ENCODE measurements at regions not wholly inside any gene's neighbourhood (a gene's known extent, or its start where the extent isn't known, plus 50 kb on each side); places are given as distances from the start of the nearest gene placed in this dataset.
"Not testable (repeated sequence)": the region's sequence is repeated elsewhere in the genome, so short reads cannot be mapped to it uniquely, and the experiment has no call there.

DNA sequence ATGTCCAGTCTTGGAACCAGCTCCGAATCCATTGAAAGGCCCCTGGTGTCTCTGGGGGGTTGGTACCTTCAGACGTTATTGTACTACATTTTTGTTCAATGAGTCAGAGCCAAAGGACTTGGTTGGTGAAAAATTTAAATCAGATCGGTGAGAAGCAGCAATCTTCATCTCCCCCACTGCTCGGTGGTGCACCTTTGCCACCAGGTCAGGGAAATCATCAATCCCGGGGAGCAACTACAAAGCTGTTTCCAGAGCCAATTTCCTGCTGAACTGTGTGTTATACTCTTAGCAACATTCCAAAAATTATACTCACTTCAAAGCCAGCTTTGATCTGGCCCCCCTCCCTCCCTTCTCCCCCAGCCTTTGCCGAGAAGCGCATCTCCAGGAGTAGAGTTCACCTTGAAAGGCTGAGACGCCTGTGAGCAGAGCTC lies 375.2 kb upstream of the WWC1 start:
- no peak for DNase-seq

DNA sequence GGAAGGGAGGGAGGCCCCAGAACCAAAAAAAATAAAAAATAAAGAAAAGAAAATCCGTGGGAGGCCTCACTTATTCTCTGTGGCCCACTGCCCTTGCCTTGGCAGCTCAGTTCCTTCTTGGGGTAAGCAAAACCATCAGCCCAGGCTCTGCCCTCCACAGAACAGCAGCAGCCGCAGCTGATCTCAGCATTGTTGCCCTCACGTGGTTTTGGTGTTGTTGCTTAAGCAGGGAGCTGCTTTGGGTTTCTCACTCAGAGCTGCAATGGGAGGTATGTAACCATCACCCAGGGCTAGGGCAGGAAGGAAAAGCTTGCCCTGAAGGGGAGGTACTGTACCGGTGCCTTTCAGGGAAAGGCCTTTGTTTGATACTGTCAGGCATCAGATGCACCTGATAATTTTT lies 374.7 kb upstream of the WWC1 start:
- DNase-seq = no peak

DNA sequence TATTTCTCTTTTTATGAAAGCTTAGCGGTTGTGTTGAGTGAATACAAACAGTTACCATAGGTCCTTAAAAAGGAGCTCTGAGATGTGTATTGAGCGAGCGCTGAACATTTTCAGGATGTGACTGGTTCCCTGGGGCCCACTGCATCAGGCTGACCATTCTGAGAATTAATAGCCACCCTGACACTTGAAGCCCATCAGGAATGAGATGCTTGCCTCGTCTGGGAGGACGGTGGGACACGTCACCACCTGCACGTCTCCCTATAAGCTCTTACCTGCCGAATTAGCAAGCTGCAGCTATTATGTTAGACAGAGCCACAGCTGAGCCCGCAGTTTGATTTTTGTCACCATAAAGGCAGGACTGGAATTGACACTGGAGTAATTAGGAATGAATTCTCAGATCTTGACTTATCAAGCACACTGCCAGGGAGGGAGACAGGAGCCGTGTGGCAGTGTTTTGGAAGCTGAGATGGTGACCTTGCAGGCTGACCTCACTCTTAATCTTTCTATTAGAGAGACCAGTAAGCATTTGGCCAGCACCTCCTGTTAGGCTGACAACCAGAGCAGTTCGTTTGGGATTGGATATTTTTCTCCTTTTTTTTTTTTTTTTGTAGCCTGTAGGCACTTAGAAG lies 373.1 kb upstream of the WWC1 start:
- DNase-seq = no peak

DNA sequence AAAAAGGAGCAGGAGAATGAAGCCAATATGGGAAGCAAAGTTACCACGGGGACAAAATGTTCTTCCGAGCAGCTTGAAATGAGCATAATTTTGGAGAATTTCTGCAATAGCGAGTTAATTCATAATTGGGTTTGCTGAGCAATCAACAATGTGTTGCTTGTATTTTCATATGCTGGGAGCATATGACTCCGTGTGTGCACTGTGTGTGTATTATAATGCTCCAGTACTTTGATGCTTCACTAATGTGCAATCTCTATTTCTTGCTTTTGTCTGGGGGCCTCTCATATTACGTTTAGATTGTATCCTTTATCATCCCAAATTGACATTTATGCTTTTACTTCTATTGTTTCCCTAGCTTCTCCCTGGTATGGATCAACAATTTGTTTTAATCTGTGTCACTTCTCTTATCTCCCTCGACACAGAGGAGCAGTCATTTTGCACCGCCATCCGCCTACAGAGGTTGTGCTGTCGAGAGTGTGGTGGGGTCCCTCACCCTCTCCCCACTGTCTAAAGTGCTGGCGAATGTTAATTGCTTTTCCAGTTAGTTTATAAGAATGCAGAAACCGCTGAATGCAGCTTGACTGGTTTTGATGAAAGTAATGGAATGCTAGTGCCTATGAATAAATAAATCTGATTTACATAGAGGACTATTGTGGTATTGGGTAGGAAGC lies 372.5 kb upstream of the WWC1 start:
- no peak for DNase-seq

DNA sequence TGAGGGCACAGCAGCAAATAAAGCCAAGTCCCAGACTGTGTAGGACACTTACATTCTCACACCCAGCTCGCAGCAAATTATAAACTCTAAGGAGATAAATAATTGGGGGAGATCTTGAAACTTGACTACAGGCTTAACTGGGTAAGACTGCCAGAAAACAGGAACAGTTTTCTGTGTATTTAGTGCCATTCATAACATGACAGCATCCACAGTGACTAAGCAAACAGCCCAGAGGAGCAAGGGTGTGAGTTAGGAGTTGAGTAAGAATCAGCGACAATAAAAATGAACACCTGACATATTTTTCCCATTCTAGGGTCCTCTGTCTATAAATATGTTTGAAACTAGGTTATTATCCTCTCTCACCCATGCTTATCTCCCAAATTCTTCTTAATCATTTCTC lies 370.9 kb upstream of the WWC1 start:
- no peak for DNase-seq

DNA sequence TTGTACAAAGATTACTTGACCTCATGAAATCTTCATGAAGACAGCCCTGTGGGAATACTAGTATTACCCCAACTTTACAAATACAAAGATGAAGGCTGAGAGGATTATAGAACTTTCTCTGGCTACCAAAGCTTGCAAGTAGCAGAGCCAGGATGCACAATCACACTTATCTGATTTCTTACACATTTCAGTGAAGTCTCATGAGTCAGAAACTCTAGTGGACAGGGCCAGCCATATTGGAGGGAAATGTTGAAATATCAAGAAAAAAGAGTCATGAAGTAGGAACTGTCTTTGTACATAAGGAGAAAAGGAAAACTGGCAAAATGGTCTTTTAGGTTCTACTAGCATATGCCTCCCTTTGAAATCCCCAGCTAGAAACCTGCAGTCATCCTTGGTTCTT lies 369.6 kb upstream of the WWC1 start:
- no peak for DNase-seq

DNA sequence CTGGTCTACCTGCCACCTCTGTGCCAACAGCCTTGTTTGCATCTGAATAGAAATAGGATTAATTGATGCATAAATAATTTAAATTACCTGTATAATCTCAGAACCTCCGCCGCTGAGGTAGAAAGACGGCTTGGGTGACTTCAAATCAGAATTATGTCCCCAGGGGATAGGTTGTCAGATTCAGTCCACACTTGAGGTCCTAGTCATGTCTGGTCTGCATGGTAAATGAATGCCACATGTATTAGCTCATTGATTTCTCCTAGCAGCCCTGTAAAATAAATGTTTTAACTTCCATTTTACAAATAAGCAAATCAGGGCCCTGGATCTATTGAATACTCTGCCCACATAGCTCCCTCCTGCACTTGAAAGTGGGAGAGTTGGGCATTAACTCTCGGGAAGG lies 368.0 kb upstream of the WWC1 start:
- DNase-seq = no peak

DNA sequence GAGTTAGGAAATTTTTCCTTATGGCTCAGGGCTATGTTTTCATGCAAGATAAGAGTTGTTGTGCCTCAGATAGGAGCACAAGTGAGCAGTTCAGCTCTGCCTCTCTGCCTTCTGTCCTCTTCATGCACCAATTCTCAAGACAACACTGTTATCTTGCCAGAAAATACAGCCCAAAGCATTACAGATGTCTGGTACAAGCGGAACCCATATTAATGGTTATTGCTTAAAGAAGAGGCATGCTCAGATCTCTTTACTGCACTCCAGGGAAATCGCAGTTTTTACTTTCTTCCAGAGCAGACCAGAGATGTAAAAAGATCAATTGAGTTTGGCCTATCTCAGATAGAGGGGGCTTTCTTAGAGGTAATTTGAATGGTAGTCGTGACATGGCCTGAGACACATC lies 361.6 kb upstream of the WWC1 start:
- no peak for DNase-seq

DNA sequence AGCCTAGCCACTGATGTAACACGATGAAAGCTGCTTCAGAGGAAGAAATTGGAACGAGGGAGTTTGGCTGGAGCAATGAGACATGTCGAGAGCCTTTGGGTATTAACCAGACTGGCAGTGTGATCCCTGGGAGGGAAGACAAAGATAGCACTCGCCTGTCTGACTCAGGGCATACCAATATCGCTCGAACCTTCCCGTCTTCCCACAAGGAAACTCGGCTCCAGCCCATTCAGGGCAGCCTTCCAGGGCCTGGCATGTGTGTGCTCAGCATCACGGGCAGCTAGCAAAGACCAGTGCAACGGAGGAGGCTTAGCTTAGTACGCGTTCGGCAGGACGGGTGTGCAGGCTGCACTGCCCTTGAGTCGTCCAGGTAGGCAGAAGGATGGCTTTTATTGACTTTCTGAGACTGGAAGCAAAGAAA lies 356.9 kb upstream of the WWC1 start:
- no peak for DNase-seq

DNA sequence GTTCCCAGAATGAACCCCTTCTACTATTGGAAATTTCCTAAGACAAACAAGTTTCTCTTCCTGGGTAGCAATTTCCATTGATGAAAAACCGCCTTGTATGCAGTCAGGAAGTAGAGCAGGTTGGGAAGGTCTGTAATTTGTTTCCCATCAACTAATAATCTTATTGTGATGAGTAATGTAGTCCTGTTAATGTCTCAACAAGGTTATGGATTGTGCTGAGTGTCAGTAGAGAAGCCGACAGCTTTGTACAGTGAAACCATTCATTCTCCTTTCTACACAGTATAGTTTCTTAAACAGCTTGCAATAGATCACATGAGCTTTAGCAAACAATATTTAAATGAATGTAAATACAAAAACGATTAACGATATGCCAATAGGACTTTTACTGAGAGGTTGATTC lies 355.4 kb upstream of the WWC1 start:
- no peak for DNase-seq

DNA sequence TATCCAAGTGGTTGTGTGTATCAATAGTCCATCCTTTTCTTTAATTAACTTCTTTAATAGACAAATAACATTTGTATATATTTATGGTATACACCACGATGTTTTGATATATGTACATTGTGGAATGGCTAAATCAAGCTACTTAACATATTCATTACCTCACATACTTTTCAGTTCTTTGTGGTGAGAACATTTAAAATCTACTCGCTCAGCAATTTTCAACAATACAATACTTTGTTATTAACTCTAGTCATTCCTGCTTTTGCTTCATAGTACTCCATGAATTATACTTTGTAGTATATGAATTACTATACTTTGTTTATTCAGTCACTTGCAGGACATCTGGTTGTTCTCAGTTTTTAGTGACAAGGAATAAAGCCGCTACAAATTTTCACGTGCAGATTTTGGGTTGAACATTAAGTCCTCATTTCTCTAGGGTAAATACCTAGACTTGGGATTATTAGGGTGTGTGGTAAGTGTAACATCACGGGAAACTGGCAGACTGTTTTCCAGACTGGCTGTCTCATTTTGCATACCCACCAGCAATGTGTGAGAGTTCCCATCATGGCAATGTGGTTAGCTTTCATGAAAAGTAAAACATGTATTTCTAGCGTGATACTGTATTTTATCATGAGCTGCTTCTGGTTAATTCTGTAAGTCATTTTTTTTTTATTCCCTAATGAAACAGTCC lies 354.4 kb upstream of the WWC1 start:
- DNase-seq = no peak

DNA sequence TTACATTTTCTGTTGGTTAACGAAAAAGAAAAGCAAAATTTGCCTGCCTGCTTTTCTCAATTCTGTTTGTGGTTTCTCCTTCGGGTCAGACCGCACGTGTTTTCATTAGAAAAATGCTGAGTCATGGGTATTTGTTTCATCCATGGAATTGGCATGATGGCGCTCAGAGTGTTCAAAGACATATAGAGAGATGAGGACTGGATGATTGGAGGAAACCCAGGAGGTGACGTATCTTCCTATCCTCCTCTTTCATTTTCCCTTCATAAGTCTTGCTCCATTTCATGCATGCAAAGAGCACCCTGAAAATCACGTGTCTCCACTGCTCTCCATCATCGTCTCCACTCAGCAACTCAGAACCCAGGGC lies 353.8 kb upstream of the WWC1 start:
- DNase-seq = no peak

DNA sequence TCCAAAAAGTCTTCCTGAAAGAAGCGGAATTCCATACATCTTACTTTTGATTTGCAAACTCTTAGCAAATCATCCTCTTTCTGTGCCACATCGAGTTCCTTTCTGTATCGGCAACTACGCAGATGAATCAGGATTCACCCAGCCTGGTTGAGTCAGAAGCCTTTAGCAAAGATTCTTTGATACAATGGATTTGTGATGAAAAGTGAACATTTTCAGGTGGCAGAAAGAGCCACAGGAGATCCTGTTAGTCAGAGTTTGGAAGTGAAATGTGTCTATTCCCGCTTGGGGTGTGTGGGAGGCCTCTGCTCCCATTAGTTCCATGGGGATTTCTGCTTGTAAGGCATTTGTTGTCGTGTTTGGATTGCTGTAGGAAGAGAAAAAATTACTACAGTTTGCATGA lies 351.8 kb upstream of the WWC1 start:
- DNase-seq = no peak

DNA sequence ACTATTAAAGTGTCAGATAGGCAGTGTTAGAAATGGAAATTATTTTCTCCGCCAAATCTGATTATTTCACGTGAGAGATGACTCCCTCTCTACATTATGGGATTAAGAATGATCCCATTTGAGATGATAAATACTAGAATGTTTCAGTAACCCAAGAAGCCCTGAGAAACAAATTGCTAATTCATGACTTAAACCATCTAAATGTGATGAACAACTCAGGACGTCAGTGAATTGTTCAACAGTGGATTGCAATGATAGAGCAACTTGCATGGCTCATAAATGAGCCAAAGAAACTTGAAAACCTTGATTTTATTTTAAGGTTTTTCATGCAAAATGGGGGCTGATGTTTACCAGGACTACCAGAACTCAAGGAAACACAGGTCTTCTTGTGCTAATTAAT lies 350.5 kb upstream of the WWC1 start:
- DNase-seq = no peak

DNA sequence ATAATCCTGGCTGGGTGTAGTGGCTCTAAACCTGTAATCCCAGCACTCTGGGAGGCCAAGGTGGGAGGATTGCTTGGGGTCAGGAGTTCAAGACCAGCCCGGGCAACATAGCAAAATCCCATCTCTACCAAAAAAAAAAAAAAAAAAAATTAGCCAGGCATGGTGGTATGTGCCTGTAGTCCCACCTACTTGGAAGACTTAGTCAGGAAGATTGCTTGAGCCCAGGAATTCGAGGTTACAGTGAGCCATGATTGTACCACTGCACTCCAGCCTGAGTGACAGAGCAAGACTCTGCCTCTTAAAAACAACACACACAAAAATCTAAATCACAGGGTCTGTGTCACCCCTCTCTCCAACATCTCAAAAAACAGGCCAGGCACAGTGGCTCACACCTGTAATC lies 349.9 kb upstream of the WWC1 start:
- DNase-seq = not testable (repeated sequence)

DNA sequence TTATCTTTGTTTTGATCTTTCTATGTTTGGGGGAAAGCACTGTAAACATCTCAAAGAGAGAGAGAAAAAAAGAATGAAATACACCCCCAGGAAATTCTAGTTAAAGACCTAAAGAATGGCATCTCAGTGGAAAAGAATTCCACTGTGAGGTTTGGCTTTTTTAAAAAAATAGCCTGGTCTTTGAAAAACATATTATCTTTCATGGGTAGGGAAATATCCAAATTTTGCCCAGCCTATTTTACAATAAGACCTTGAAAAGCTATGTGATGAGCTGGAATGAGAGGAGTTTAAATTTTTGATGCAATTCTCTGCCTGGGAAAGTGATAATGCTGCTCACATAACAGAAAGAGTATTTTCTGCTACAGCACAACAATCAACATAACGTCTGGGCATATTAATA lies 348.1 kb upstream of the WWC1 start:
- no peak for DNase-seq

DNA sequence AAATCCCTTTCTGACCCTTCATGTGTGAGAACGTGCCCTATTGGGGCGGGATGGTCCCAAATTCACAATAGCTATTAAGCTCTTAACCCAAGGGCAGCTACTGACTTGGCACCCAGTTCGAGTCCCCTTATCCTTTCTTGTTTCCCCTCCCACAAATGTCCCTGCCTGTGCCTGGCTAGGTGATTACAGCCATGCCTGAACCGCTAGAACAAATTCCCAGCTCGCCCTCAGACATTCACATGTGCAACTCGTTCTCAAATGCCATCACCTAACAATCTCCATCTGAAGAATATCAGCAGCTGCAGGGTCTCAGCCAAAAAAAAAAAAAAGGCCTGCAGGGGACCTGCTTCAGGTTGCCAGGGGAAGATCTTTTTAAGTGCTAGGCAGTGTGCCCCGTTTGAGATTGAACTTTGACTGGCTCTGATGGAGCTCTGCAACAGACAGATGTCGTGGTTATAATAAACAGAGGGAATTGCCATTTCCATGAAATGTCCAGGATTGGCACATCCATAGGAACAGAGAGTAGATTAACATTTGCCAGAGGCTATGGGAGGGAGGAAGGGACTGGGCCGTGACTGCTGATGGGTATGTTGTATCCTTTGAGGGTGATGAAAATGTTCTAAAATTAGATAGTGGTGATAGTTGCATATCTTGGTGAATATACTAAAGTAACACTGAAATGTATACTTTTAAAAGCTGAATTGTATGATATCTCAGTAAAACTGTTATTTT lies 347.2 kb upstream of the WWC1 start:
- no peak for DNase-seq

DNA sequence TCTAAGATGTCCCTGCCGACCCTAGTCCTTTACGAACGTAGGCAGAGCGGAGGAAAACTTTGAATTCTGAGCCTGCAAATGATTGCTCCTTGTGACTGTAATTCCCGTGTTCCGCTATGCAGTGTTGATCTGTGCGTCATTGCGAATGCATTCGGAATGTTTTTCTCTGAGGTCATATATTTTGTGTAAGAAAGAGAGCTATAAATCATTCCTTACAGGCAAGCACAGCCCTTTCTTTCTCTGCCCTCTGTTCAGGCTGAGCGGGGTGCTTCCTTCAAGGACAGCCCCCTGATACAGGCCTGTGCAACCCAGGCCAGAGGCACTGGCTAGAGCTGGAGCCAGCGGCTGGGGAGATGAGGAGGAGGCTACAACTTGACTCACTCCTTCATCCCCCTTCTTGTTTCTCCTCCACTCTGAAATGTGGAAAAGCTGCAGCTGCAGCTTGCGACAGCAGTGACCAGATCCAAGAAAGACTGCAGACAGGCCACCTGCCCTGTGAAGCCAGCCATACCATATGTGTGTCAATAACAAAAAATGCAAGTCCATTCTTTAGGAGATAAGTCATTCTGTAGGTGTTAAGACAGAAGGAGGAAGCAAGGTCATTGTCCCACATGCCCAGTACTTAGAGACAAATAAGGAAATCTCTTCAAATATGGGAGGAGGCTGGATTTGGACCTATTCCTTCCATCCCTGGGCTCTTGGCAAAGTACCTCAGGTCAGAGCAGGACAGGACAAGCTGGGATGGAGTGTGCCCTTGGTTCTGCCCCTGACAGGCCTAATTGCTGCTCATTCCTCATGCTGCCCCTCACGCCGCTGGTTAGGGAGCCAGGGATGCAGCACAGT lies 345.7 kb upstream of the WWC1 start:
- DNase-seq = peak; percentile 72

DNA sequence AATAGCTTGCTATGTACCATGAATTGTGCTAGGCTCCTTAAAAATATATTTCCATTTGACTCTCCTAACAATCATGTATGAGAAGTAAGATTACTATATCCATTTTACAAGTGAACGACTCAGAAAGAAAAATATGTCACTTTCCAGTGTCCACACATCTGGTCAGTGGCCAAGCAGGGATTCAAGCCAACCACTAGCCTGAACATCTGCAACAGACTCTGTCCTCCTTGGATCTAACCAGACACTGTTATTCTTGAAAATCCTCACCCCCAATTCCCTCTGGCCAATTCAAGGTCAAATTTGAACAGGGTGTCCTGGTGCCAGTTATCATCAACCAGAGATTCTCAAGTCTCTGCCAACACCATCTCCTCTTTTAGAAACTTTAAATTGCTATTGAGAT lies 344.1 kb upstream of the WWC1 start:
- DNase-seq = no peak

DNA sequence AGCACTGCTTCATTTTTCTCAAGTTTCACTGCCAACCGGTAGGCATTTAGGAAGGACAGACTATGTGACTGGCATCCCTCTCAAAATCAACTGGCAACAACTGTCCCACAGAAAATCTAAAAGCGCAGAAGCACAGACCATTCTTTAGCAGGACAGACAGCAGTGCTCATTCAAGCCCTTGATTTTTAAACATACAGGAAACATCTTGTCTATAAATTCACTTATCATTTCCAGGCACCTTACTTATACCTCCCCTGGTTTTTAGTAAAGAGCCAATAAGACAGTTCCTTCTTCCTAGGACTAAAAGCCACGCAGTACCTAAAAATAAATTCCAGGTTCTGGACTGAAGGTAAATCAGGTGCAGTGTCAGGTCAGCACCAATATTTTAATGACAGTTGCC lies 343.2 kb upstream of the WWC1 start:
- no peak for DNase-seq

DNA sequence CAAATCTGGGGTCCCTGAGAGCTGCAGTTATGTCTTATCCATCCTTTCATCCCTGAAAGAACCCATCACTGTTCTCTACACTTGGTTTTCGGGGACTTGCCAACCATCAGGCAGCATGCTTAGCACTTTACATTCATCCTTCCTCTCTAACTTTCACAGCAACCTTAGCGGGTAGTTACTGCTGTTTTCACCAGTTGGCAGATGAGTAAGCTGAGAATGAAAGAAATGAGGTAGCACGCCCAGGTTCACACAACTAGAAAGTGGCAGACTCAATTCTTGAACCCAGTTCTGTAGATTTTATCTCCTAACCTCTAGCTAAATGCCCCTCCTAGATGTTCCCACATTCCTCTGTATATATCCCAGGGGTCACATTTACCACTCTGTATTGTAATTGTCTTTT lies 342.0 kb upstream of the WWC1 start:
- no peak for DNase-seq

DNA sequence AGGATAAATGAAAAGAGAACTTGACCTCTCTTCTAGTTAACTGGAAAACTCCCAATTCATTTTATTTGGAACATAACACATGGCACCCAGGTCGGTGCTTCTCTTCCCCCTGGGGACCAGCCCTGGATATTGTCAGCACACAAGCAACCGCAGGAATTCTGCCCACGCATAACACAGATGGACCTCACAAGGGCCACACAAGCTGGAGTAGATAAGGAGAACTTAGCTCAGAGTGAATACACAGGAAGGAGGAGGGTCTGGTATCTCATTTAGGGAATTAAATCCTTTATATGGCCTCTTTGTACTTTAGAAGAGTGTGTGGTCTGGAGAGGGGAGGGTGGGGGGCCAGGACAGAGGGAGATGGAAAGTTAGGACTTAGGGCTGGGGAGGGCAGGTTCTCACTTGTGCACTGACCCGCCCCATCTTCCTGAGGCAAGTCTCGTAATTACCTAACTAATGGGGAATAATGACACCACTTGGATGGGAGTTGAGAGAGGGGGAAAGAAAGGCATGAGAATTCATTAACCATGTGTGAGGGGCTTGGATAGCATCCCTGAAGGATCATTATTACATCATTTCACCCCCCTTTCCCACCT lies 341.2 kb upstream of the WWC1 start:
- DNase-seq = no peak

DNA sequence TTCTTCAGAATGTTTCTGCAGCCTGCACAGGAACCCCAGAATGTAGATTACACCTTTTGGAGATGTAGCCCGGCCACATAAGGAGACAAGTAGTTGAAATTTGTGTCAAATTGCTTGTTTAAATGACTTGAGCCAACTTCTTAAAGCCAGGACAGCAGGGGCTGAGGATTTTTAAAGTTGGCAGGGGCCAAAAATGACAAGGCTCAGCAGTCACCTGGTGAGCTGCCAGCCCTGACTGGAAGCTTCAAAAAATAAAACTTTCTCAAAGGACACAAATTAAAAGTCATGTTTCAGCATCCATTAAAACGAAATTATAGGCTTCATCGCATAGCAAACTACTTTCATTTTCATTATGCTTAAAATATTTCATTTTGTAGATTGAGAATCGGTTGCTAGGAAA lies 340.3 kb upstream of the WWC1 start:
- DNase-seq = no peak
